ENCODE measurements at regions not wholly inside any gene's neighbourhood (a gene's known extent, or its start where the extent isn't known, plus 50 kb on each side); places are given as distances from the start of the nearest gene placed in this dataset.
"Not testable (repeated sequence)": the region's sequence is repeated elsewhere in the genome, so short reads cannot be mapped to it uniquely, and the experiment has no call there.

GRCh38 chr14:55807053-55807880 lies 227.3 kb downstream of the KTN1 start:
- DNase-seq: peak; percentile 78

- DNase-seq: peak; percentile 22
These were observed 227.9 kb downstream of the KTN1 start for GRCh38 chr14:55807881-55808379.

GRCh38 chr14:55813630-55814029 lies 233.6 kb downstream of the KTN1 start:
- DNase-seq: no peak

- DNase-seq: no peak
These were observed 234.1 kb downstream of the KTN1 start for GRCh38 chr14:55814064-55814463.

- no peak for DNase-seq
These were observed 234.9 kb downstream of the KTN1 start for GRCh38 chr14:55814873-55815272.

GRCh38 chr14:55816225-55816624 lies 236.2 kb downstream of the KTN1 start:
- no peak for DNase-seq

- DNase-seq: no peak
These were observed 239.8 kb downstream of the KTN1 start for GRCh38 chr14:55819610-55820304.

- DNase-seq: no peak
These were observed 242.9 kb downstream of the KTN1 start for GRCh38 chr14:55822906-55823305.

GRCh38 chr14:55832122-55832911 lies 252.3 kb downstream of the KTN1 start:
- no peak for DNase-seq

GRCh38 chr14:55832974-55833373 lies 253.0 kb downstream of the KTN1 start:
- DNase-seq: no peak

- DNase-seq: no peak
These were observed 254.4 kb downstream of the KTN1 start for GRCh38 chr14:55834390-55834789.

- no peak for DNase-seq
These were observed 256.0 kb downstream of the KTN1 start for GRCh38 chr14:55835985-55836384.

- DNase-seq: no peak
These were observed 257.5 kb downstream of the KTN1 start for GRCh38 chr14:55837467-55837866.

GRCh38 chr14:55838529-55839052 lies 258.6 kb downstream of the KTN1 start:
- DNase-seq: no peak

GRCh38 chr14:55839301-55839947 lies 259.4 kb downstream of the KTN1 start:
- DNase-seq: not testable (repeated sequence)

- no peak for DNase-seq
These were observed 260.8 kb downstream of the KTN1 start for GRCh38 chr14:55840821-55841220.

- DNase-seq: no peak
These were observed 261.6 kb downstream of the KTN1 start for GRCh38 chr14:55841625-55842024.

GRCh38 chr14:55843718-55844403 lies 263.9 kb downstream of the KTN1 start:
- no peak for DNase-seq

- peak; percentile 62 for DNase-seq
These were observed 266.2 kb downstream of the KTN1 start for GRCh38 chr14:55845963-55846825.

- peak; percentile 89 for DNase-seq
These were observed 266.9 kb downstream of the KTN1 start for GRCh38 chr14:55846826-55847446.
